NCI-H2107 (cell line): ENCODE measurements at regions not wholly inside any gene's neighbourhood (a gene's known extent, or its start where the extent isn't known, plus 50 kb on each side); places are given as distances from the start of the nearest gene placed in this dataset.

ENCODE experiments used
- DNase-seq: peaks from one replicate; lab custom pipeline; 2025; lab: John Stamatoyannopoulos, UW

GRCh38 chr5:96588539-96588938 is 73.6 kb upstream of the CAST start:
- no peak for DNase-seq

DNA sequence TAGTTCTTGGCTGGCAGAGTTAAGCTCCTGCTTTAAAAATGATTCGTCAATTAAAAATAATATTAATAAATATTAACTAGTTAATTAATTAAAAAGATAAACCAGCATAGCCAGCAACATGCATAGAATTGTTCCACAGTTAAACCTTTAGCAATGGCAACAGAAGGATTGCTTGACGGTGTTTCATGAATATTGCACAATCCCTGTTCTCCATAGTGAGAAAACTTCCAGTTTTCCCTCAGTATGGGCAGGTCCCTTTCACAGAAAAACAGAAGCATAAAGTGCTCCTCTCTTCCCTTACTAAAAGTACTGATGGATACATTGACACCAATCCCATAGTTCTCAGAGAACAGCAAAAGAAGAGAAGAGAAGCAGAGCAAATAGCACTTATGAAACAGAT is 71.4 kb upstream of the CAST start:
- no peak for DNase-seq

- no peak for DNase-seq
Measured at GRCh38 chr5:96595300-96596090, 66.7 kb upstream of the CAST start.

DNA sequence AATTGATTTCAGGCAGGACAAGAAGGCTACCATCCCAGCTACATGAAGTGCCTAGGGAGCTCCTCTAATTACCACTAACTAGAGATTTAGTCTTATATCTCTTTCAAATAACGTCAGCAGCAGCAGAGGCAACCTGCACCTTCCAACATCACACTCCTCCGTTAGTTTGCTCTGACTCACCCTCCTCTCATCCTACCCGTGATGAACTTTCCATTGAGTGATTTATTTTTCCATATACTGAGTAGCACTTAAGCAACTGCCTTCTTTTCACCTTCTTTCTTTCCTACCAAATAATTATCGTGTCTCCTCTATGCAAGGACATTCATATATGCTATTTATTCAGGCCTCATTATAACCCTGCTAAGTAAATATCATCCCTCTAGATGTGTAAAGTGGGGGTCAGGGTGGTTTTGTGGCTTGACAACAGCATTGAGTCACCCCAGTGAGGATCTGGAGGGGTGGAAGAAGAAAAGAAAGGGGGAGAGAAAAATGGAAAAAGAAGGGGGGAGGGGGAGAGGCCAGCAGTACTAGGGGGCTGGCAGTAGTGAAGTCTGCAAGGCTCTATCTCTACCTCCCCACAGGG is 64.6 kb upstream of the CAST start:
- DNase-seq: no peak

DNA sequence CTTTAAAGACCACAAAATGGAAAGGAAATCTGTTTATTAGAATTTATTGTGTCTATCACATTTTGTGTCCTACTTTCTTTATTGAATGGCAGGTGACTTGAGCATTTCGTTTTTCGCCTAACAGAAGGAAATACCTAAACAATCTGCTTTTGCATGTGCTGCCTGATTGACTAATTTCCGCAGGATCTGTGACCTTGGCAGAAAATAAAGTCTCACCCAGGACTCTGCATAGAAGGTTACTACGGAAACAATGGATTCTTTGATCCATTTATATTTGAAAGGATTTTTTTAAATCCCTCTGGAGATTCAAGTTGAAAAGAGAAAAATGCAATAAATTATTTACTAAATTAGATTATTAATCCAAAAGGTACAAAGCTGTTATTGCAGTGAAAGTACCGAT is 61.0 kb upstream of the CAST start:
- no peak for DNase-seq

DNA sequence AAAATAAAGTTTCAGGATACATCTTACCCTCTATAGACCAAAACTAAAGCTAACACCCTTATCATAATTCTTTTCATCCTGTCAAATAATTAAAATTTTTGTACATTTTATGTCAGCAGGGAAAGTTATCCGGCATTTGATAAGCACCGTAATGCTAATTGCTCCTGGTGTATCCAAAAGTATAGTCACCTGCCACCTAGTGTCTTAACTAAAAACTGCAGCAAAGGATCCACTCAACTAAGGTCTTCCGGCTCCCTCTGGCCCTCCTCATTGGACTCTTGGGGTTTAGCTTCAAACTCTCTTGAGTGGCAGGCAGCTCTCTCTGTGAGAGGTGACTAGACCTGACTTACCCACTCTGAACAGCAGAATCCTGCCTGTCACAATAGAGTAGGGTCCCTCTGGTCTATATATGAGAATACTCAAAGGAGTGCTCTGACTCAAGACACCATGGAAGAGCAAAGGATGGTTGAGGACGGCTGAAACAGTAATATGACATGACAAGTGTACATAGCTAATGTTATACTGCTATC is 60.4 kb upstream of the CAST start:
- peak; percentile 16 for DNase-seq

GRCh38 chr5:96602776-96603175 is 59.4 kb upstream of the CAST start:
- DNase-seq: no peak

DNA sequence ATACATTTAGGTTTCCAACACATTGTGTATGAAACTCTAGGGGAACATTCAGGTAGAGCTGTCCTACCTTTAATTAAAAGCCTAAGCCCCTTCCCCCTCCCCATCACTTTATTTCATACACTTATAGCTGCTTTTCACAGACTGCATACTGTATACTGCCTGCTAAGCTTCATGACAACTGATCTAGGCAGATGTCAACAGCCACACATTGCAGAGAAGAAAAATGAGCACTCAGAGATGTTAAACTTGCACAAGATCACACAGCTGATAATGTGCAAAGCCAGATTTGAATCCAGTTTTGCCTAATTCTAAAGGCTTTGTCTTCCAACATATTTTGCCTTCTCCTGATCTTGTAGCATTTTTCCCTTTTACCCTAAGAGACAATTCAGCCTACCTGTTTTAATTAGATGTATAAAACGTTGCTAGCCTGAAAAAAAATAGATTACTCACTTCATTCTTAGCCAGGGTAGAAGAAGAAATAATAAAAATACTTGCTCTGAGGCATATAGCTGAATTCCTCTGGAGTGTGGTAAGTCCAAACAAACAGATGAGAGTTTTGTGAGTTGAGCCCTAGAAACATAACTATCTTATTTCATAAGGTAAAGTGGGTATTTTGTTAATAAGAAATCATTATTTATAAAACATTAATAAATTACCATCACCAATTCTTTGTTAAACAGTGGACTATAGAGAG is 56.9 kb upstream of the CAST start:
- DNase-seq: no peak

GRCh38 chr5:96609369-96609768 is 52.8 kb upstream of the CAST start:
- DNase-seq: no peak

GRCh38 chr5:96610747-96611146 is 51.4 kb upstream of the CAST start:
- no peak for DNase-seq

DNA sequence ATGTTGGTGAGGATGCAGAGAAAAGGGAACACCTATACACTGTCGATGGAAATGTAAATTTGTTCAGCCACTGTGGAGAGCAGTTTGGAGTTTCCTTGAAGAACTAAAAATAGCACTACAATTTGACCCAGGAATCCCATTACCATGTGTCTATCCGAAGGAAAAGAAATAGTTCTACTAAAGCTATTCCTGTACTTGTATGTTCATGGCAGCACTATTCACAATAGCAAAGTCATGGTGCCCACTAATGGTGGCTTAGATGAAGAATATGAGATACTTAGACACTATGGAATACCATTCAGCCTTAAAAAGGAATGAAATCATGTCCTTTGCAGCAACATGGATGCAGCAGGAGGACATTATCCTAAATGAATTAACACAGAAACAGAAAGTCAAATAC is 50.2 kb upstream of the CAST start:
- no peak for DNase-seq
